Fibroblast of villous mesenchyme (primary cell): ENCODE measurements at regions not wholly inside any gene's neighbourhood (a gene's known extent, or its start where the extent isn't known, plus 50 kb on each side); places are given as distances from the start of the nearest gene placed in this dataset.

Source experiments
- DNase-seq: peaks from one replicate; pipeline ENCODE4 v3.0.0-alpha.2; 2010; ENCODE audit warnings: low read depth
- H3K4me3 ChIP-seq: 2 replicates; pipeline ENCODE4 v1.5.1; 2011; ENCODE audit warnings: low read depth, mild to moderate bottlenecking, low read length
- TF ChIP-seq, protein P1 (sequence below): IDR thresholded peaks from 2 replicates; pipeline ENCODE4 v1.5.1; 2012; ENCODE audit warnings: low read depth, mild to moderate bottlenecking, low read length; ENCODE audit not compliant: insufficient read depth

DNA sequence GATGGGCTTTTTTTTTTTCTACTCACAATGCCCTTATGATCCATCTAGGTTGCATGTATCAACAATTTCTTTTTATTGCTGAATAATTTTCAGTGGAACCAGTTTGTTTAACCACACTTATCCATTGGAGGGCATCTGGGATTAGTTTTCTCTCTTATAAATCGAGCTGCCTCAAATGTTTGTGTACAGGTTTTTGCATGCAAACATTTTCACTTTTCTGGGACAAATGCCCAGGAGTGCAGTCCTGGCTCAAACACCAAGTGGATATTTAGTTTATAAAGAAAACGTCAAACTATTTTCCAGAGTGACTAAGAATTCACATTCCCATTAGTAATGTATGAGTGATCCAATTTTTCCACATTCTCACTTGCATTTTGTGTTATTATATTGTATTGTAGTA lies 313.4 kb downstream of the CXCL12 start:
- H3K4me3 ChIP-seq: no peak overlapping the region
- DNase-seq: peak; percentile 30
- TF ChIP-seq, protein P1, sequence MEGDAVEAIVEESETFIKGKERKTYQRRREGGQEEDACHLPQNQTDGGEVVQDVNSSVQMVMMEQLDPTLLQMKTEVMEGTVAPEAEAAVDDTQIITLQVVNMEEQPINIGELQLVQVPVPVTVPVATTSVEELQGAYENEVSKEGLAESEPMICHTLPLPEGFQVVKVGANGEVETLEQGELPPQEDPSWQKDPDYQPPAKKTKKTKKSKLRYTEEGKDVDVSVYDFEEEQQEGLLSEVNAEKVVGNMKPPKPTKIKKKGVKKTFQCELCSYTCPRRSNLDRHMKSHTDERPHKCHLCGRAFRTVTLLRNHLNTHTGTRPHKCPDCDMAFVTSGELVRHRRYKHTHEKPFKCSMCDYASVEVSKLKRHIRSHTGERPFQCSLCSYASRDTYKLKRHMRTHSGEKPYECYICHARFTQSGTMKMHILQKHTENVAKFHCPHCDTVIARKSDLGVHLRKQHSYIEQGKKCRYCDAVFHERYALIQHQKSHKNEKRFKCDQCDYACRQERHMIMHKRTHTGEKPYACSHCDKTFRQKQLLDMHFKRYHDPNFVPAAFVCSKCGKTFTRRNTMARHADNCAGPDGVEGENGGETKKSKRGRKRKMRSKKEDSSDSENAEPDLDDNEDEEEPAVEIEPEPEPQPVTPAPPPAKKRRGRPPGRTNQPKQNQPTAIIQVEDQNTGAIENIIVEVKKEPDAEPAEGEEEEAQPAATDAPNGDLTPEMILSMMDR: no peak

DNA sequence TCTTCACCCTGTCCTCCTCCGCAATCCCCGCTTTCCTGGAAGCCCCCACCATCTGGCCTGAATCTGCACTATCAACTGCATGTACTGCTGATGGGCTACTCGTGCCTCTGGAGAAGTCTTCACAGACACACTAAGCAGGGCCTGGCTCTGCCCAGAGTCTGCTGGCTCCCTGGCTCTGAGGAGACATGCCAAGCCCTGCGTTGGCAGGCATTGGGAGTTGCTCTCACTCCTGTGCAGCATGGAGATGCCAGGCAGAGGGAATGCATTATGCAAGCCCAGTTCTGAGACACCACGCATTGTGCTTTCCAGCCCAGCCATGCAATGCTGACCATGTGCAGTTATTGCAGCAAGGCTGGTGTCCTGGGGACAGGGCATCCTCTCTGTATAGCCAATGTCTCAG lies 314.6 kb downstream of the CXCL12 start:
- TF ChIP-seq, protein P1: no peak
- H3K4me3 ChIP-seq: no peak overlapping the region
- DNase-seq: no peak

DNA sequence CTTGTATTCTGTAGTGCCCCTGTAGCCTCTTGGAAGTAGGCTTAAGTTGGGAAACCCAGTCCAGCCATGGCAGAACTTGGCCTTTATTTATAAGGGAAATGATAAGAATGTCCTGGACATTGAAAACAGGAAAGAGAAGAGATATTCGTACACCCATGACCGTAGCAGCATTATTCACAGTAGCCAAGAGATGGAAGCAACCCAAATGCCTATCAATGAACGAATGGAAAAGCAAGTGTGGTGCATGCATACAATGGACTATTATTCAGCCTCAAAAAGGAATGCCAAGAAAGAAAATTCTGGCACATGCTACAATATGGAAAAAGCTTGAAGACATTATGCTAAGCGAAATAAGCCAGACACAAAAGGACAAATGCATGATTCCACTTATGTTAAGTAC lies 315.3 kb downstream of the CXCL12 start:
- no peak overlapping the region for H3K4me3 ChIP-seq
- TF ChIP-seq, protein P1: no peak
- DNase-seq: no peak

DNA sequence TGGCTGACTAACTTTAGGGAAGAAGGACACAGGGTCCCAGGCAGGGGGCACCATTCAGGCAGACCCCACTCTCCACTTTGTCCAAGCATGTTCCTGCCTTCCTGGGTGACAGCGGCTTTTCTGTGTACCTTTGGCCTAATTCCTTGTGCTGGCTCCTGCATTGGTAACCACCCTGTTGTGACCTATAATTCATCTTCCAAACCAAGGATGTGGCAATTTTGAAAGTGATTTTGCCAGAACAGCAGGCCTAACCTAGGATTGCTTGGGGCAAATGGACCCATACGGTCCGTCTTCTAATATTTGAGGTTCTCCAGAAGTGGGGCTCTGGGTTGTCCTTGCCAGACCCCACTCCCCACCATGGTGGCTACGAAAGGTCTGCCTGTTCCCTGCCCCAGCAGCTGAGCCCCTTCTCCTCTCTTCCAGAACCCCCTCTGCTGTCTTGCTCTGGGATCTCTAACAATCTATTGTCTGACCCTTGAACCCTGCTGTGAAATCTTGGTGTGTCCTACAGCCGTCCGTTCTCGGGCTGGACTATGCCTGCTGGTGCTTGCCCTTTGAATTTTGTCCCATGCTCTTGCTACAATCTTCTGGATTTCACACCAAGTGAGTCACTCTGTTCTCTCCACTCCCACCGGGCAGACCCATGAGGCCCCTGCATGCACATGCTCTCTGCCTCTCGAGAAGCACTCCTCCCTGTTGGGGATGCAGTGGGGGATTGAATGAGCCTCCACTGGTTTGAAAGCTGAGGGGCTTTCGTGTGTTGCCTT lies 316.0 kb downstream of the CXCL12 start:
- TF ChIP-seq, protein P1: no peak
- no peak overlapping the region for H3K4me3 ChIP-seq
- no peak for DNase-seq

DNA sequence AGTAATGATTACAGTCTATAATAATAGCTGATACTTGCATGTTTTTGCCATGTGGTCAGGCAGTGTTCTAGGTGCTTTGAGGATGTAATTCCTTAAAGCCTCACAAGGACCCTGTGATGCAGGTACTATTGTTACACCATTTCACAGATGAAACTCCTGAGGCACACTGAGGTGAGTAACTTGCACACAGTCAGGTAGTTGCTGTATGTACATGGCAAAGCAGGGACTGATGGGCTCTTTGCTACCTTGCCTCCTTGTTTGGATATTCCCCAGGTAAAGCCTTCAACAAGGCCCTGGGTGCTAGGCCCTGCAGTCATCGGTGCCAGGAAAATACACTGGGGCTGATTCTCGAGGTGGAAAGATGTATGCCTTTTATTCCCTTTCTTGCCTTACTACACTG lies 317.5 kb downstream of the CXCL12 start:
- no peak overlapping the region for H3K4me3 ChIP-seq
- no peak for DNase-seq
- TF ChIP-seq, protein P1: no peak

- H3K4me3 ChIP-seq: no peak overlapping the region
- DNase-seq: no peak
- TF ChIP-seq, protein P1: no peak
These were observed 318.2 kb downstream of the CXCL12 start for GRCh38 chr10:44066527-44067255.
